Globus pallidus (tissue), 1 donor: ENCODE measurements at regions not wholly inside any gene's neighbourhood (a gene's known extent, or its start where the extent isn't known, plus 50 kb on each side); places are given as distances from the start of the nearest gene placed in this dataset.
A peak's percentile ranks its signal among the peaks of the same experiment; 100 is the strongest.
"Not testable (repeated sequence)": the region's sequence is repeated elsewhere in the genome, so short reads cannot be mapped to it uniquely, and the experiment has no call there.

Experiments
- DNase-seq: peaks from one replicate; pipeline ENCODE4 v3.0.0-alpha.2; 2015; ENCODE audit warnings: low spot score

DNA sequence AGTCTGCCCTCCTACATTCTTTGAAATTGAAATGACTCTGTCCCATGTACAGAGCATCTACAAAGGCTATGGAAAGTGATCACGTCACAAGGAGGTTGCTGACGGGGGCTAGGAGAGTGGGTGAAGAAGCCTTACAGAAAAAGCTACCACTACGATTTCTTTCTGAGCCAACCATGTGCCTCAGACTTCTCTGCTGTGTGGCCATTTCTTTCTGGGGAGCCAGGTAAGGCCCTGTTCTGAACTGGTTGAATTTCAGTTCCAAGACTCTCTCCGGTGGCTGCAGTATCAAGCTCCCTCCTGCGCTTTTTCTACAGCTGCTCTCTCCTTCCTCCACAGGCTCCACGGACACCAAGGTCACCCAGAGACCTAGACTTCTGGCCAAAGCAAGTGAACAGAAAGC is 112.5 kb upstream of the PRSS1 start:
- no peak for DNase-seq

DNA sequence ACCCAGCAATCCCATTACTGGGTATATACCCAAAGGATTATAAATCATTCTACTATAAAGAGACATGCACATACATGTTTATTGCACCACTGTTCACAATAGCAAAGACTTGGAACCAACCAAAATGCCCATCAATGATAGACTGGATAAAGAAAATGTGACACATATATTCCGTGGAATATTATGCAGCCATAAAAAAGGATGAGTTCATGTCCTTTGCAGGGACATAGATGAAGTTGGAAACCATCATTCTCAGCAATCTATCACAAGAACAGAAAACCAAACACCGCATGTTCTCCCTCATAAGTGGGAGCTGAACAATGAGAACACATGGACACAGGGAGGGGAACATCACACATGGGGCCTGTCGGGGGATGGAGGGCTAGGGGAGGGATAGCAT is 113.2 kb upstream of the PRSS1 start:
- DNase-seq = not testable (repeated sequence)

DNA sequence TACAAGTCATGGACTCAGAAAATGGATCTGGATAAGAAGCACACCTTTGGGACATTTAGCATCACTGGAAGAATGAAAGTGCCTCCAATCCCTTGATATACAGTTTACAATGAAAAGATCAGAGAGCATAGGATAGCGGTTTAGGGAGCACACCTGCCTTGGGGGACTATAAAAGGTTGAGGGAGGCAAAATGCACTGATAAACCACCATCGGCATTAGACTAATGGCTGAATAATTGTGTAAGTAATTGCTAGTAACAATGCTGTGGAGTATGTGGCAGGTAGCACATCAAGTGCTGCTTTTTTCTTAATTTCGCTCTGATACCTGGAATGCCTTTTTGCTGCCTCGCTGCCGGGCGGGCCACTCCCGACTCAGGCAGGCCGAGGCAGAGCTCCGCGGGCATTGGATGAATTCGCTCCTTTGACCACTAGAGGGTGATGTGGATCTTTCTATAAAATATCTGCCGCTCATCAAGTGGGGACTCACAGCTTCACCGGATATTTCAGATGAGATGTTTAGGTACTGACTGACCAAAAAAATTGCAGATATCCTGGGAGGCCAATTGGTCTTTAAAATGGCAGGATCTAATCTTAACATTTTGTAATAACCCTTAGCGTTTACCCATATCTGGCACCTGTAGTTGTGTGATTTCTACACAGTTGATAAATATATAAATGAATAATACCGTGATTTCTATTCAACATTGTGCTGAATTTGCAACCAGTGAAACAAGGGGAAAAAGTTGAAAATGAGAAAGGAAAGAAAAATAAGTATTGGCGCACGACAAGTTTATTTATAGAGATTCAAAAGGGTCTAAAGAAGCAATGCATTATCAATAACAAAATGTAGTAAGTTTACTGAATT is 116.8 kb upstream of the PRSS1 start:
- DNase-seq = peak; percentile 55

DNA sequence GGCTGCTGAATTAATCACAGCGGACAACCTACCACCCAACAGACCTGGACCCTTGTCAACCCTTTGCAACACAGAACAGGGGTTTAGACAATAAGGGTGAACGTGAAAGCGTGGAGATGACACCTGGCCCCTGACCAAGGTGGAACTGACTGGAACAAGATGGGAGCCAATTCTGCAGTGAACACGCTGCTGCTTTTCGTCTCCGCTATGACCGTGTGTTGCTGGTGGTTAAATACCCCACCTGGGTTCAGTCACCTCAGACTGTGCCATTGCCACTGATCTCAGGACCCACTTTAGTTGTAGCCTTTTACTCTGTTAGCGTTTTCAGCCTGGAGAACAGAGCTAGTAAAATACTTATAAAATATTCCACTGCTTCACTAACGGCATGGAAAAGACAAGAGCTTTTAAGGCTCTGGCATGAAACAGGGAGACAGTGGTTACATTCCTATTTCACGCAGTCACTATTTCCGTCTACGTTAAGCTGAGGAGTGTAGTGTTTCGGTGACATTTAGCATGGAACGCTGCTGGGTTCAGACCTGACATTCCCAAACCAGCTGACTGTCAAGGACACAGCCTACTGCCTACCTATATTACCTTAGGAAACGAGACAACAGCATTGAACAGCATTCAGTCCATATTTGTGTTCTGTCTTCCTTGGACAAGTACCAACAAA is 119.5 kb upstream of the PRSS1 start:
- DNase-seq = no peak

DNA sequence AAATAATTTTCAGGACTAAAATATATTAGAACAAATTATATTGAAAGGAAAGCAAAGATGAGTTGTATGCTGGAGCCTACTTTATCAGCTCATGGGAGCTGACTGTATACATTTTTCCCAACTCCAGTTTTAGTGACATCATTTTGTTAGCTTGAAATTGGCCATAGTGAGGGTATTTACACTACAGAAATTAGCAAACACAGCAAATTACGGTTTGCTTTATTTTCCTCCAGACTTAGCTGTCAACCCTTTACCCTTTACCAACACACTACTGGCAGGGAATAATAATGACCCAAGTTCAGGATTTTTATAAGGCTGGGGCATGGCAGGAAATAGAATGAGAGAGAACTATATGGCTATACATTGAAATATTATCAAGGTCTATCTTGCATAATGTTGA is 120.3 kb upstream of the PRSS1 start:
- no peak for DNase-seq

DNA sequence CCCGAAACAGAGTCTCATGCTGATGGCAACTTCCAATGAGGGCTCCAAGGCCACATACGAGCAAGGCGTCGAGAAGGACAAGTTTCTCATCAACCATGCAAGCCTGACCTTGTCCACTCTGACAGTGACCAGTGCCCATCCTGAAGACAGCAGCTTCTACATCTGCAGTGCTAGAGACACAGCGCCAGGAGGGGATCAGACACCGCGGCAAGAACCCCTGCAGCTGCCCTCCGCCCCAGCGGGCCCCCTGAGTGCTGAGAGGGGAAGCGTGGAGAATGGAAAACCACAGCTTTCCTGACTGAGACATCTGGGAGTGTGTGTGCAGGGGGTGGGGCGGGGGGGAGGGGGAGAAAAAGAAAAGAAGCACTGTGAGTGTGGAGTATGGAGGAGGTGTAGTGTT is 122.0 kb upstream of the PRSS1 start:
- not testable (repeated sequence) for DNase-seq

DNA sequence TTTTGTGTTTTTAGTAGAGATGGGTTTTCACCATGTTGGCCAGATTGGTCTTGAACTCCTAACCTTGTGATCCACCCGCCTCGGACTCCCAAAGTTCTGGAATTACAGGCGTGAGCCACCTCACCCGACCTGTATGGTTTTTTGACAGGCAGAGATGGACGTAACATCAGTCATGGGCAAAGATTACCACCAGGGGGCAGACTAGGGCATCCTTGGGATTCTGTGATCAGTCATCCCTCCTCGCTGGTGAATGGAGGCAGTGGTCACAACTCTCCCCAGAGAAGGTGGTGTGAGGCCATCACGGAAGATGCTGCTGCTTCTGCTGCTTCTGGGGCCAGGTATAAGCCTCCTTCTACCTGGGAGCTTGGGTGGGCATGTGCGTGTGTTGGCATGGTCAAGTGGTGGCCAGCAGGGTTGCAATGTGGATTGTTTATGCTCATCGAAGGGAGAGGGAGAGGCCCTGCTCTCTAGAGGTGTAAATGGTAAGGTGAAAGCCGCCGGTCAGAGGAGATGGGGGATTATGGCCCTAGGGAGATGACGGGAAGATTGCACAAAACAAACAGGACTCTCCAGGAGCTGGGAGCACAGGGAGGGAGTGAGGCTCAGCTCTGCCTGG is 122.7 kb upstream of the PRSS1 start:
- peak; percentile 7 for DNase-seq

DNA sequence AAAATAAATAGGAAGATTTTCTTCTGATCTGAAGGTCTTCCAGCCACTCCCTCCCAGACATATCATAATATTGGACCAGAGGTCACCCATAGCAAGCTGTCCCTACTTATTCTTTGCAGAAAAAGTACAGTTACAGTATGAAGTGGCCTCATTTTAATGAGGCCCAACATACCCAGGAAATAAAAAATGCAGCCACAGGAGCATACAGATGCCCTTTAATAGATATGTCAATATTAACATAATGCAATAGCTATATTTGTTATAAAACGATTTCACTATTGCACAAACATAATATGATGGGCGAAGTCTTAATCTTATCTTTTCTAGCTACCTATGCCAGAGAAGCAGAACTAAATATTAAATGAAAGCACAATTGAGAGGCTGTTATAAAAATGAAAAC is 124.1 kb upstream of the PRSS1 start:
- not testable (repeated sequence) for DNase-seq

DNA sequence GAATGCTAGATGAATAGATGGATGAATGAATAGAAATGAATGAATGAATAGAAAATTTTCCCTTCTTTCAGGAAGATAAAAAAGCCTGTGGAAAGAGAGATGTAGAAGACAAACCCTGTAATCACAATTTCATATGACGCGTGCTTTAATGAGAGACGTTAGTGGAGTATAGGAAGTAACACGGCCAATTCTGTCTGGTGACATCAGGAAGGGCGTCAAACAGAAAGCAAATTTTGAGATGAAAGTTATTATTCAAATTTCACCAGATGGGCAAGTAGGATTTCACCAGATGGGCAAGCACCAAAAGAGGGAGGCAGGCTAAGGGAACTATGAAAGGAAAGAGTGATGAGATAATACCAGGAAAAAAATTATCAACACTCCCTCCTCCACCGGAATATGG is 128.9 kb upstream of the PRSS1 start:
- no peak for DNase-seq

DNA sequence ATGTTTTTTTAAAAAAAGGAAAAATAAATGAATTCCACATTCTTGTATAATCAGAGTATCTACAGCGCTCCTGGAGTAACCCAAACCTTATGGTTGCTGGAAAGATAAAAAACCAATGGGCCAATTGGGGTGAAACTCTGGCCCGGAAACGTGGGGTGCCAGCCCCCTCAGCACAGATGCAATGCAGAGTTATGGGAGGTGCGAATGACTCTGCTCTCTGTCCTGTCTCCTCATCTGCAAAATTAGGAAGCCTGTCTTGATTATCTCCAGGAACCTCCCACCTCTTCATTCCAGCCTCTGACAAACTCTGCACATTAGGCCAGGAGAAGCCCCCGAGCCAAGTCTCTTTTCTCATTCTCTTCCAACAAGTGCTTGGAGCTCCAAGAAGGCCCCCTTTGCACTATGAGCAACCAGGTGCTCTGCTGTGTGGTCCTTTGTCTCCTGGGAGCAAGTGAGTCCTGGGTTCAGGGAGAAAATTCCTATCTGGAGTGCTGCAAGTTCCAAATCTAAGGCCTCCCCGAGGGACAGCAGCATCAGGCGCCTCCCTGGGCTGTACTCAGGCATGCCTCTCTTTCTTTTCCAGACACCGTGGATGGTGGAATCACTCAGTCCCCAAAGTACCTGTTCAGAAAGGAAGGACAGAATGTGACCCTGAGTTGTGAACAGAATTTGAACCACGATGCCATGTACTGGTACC is 130.5 kb upstream of the PRSS1 start:
- no peak for DNase-seq

DNA sequence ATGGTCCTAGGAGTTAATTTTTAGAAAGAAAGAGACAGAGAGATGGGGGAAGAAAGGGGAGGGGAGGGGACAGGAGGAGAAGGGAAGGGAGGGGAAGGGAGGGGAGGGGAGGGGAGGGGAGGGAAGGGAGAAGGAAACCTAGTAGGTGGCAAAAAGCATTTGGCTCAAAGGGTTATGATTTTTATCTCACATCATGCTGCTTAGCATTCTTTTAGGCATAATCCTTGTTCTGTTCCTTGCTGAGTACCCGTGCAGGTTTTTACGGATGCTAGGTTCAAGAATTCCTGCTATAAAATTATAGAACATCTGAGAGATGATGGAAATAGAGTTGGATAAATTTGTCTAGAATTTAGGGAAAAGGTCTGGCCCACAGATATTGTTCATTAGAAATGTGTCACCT is 132.4 kb upstream of the PRSS1 start:
- DNase-seq = no peak

DNA sequence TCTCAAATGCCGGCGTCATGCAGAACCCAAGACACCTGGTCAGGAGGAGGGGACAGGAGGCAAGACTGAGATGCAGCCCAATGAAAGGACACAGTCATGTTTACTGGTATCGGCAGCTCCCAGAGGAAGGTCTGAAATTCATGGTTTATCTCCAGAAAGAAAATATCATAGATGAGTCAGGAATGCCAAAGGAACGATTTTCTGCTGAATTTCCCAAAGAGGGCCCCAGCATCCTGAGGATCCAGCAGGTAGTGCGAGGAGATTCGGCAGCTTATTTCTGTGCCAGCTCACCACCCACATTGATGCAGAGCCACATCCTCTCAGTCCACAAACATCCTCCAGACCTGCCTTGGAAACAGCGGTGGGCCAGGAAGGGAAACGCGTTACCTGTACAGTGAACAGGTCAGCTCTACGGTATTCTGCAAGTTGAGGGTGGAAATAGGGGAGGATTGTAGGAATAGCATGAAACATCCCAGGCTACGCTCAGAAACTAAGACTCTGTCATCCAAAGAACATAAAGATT is 133.1 kb upstream of the PRSS1 start:
- DNase-seq = no peak

DNA sequence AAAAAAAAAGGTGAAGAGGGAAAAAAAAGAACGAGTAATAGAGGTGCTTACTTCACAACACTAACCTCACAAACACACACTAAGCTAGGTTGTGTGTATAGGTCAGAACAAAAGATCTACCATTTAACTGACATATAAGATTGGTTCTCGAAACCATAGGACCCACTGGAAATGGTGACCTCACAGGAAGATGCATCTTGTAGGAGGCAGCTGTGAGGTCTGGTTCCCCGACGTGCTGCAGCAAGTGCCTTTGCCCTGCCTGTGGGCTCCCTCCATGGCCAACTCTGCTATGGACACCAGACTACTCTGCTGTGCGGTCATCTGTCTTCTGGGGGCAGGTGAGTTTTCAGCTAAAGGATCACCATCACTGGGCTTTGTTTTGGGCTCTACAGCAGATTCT is 133.8 kb upstream of the PRSS1 start:
- no peak for DNase-seq

DNA sequence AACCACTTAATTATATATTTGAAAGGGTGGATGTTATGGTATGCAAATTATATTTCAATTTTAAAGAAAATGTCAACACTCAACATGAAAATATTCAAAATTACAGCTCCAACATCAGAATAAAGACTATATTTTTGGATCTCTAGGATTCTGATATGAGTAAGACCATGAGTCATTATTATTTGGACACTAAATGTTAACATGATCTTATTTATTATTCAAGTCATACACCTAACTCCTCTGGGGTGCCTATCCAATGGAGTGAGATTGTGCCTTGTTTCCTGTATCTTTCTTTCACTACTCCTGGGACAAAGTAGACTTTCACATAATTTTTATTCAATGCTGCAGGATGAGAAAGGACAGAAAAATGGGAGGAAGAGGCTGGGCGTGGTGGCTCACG is 135.2 kb upstream of the PRSS1 start:
- no peak for DNase-seq

DNA sequence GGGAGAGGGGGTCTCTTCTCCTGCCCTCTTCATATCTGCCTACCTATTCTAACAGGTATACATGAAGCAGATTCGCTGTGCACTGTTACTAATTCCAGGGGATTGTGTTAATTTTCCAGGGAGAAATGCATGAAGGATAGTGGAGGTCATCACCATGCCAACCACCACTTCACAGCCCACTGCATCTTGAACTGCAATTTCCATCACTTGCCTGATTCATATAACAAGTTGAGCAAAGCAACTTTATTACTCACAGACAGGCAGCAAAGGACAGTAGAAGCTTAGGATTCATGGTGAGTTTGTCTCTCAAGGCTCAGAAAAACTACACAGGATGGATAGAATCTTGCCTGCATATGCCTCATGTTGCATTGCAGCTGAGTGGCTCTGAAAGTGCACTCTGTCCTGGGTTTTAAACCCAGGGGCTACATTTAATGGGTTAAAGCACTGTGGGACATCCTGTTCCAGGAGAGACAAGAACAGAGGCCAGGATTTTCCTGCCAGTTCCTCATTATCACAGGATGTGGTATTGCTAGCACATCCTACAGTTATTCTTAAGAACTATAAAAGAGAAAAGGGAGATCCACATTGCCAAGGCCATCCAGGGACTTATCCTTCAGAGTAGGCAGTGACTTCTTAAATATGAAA is 136.9 kb upstream of the PRSS1 start:
- no peak for DNase-seq

DNA sequence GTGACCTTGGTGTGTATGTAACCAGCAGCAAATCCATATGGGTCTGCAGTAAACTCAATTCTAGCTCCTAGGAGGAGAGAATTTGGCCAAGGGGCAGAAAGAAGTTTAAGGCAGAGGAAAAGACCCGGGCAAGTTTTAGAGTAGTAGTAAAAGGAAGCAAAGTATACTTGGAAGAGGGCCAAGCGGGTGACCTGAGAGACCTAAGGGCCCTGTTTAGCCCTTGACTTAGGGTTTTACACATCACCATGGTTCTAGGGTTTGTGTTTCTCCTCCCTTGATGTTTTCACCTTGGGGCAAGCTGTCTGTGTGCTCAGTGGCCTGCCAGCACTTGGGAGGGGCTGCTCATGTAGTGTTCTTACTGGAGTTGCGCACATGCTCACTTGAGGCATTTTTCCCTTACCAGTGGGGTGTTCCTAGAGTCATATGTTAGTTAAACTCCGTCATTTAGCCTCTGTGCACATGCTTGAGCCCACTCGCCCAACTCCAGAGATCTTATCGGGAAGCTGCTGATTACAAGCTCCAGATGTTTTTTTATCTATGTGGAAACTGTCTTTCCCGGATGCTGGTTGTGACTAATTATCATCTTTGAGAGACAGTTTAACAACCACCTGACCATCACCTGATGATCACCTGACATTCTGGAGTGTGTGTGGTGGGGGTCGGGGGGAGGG is 137.6 kb upstream of the PRSS1 start:
- DNase-seq = no peak

DNA sequence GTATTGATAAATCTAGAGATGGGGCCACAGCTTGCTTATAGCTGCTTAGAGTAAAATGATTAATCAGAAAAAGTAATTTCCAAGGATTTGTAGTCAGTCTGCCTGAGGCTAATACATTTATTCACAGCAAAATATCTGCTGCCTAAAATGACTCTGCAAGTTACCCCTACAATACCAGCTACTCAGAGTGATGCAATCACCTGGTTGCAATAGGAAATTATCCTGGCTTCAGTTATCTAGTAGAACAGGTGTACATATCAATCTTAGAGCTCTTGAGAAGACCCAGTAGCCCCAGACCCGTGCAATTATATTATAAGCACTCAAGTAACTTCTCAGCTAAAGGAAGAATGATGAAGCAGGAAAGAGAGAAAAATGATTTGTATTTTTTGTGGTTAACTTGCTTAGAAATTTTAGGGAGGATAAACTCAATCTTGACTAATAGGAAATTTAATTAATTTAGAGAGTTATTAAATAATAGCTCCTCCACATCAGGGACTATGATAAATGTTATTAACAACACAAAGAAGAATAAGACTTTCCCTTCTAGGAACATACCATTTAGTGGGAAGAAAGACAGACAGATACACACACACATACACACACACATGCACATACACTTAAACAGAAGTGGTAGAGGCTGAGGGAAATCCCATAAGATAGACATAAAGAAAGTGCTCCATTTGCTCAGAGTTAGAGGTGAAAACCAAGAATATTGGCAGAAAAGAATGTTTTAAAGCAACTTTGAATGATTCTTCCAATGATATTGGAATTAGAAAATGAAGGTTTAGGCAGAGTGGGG is 140.4 kb upstream of the PRSS1 start:
- no peak for DNase-seq

DNA sequence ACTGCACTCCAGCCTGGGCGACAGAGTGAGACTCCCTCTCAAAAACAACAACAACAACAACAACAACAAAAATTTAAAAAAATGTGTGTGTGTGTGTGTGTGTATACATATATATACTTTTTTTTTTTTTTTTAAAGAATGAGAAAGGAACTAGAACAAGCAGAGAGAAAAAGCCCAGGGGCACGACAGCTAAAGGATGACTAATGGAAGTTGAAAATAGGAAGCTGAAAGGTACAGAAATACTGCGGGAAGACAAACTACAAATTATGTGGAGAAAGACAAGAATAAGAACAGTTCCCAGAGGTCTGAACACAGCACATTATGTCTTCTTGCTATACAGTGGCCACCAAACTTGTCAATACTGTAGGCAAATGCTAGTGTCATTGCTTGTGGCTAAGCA is 141.9 kb upstream of the PRSS1 start:
- no peak for DNase-seq

DNA sequence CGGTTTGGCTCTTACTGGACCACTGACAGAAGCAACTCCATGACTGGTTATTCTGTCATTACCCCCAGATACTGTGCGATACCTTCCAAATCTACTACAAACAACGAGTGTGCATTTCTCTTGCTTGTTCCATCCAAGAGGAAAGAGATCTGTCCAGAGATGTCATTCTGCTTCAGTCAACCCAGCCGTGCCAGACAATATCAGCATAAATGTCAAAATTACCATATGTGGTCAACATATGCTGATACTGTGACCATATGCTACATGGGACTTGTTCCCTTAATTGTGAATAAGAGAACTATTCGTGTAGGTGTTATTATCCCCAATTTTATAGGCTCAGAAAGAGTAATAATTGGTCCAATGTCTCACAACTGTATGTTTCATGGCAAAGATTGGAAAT is 143.2 kb upstream of the PRSS1 start:
- no peak for DNase-seq

DNA sequence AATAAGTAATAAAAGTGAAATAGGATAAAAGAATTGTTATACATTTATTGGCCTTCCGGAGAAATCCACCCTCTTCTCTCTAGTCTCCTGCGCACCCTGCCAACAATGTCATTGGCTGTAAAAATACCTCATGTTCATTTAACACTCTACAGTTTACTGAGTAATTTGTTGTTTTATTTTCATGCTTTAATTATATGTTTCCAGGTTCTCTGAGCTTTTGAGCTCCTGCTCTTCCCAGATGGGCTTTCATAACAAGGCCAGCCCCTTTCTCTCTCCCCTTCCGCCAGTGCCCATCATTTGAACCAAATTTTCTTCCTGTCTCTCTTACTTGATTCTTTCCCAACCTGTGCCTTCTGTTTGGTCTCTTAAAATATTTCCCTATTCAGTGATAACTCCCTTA is 144.6 kb upstream of the PRSS1 start:
- no peak for DNase-seq
